ENCODE measurements at regions not wholly inside any gene's neighbourhood (a gene's known extent, or its start where the extent isn't known, plus 50 kb on each side); places are given as distances from the start of the nearest gene placed in this dataset.

GRCh38 chr15:92305343-92305742 is 88.3 kb upstream of the ST8SIA2 start:
- DNase-seq = no peak

- no peak for DNase-seq
These were observed 87.0 kb upstream of the ST8SIA2 start for GRCh38 chr15:92306663-92307062.

GRCh38 chr15:92315144-92315543 is 78.5 kb upstream of the ST8SIA2 start:
- no peak for DNase-seq

- no peak for DNase-seq
These were observed 78.0 kb upstream of the ST8SIA2 start for GRCh38 chr15:92315595-92316211.

- no peak for DNase-seq
These were observed 76.9 kb upstream of the ST8SIA2 start for GRCh38 chr15:92316586-92317295.

- no peak for DNase-seq
These were observed 73.5 kb upstream of the ST8SIA2 start for GRCh38 chr15:92320012-92320699.

GRCh38 chr15:92322566-92323355 is 70.9 kb upstream of the ST8SIA2 start:
- no peak for DNase-seq

GRCh38 chr15:92323525-92323924 is 70.2 kb upstream of the ST8SIA2 start:
- DNase-seq = no peak

GRCh38 chr15:92324101-92324963 is 69.3 kb upstream of the ST8SIA2 start:
- DNase-seq = no peak

- DNase-seq = no peak
These were observed 67.4 kb upstream of the ST8SIA2 start for GRCh38 chr15:92326236-92326635.

- no peak for DNase-seq
These were observed 66.6 kb upstream of the ST8SIA2 start for GRCh38 chr15:92327033-92327432.

- no peak for DNase-seq
These were observed 65.5 kb upstream of the ST8SIA2 start for GRCh38 chr15:92328207-92328606.

GRCh38 chr15:92332125-92332899 is 61.4 kb upstream of the ST8SIA2 start:
- no peak for DNase-seq

GRCh38 chr15:92333709-92334108 is 60.0 kb upstream of the ST8SIA2 start:
- no peak for DNase-seq

GRCh38 chr15:92336419-92336987 is 57.2 kb upstream of the ST8SIA2 start:
- DNase-seq = no peak

- DNase-seq = no peak
These were observed 54.3 kb upstream of the ST8SIA2 start for GRCh38 chr15:92339361-92339760.
